A673 (cell line): ENCODE measurements at regions not wholly inside any gene's neighbourhood (a gene's known extent, or its start where the extent isn't known, plus 50 kb on each side); places are given as distances from the start of the nearest gene placed in this dataset.

ENCODE experiments used
- BruUV-seq: library from RNA; stranded (reverse); fragments of 400-500 nt; replicated peaks from 2 replicates; lab custom pipeline; 2021; lab: Mats Ljungman, UMichigan
- CTCF ChIA-PET: fragments of 300-600 bp; sonication (Branson Sonifier 250); formaldehyde crosslinking; loops from one replicate; lab custom pipeline; 2022; ENCODE audit warnings: antibody characterized with exemption; lab: Charles Lee
- POLR2A ChIA-PET: fragments of 300-600 bp; sonication (Branson Sonifier 250); formaldehyde crosslinking; loops from one replicate; lab custom pipeline; 2022; ENCODE audit warnings: antibody characterized with exemption; ENCODE audit not compliant: low non-redundant PET; lab: Charles Lee
- DNase-seq: peaks from one replicate; pipeline ENCODE4 v3.0.0-alpha.2; 2015; ENCODE audit warnings: low spot score
- H3K27ac ChIP-seq: fragments of 200-600 bp; sonication (generic); 2 replicates; pipeline ENCODE4 v1.5.1; 2016; ENCODE audit warnings: mixed run types, low read depth, mild to moderate bottlenecking, mixed read lengths, antibody characterized with exemption, low read length; ENCODE audit not compliant: poor library complexity, severe bottlenecking
- H3K27me3 ChIP-seq: fragments of 200-600 bp; sonication (generic); replicated peaks from 2 replicates; pipeline ENCODE4 v1.6.1; 2017; ENCODE audit warnings: mixed run types, low read depth, mild to moderate bottlenecking, mixed read lengths, antibody characterized with exemption, low read length; ENCODE audit not compliant: insufficient read depth, poor library complexity
- H3K36me3 ChIP-seq: fragments of 200-600 bp; sonication (generic); 2 replicates; pipeline ENCODE4 v1.6.1; 2016; ENCODE audit warnings: mixed run types, mild to moderate bottlenecking, mixed read lengths, antibody characterized with exemption, low read length; ENCODE audit not compliant: insufficient read depth, poor library complexity, severe bottlenecking
- H3K4me1 ChIP-seq: fragments of 200-600 bp; sonication (generic); 2 replicates; pipeline ENCODE4 v1.6.1; 2017; ENCODE audit warnings: mixed run types, mild to moderate bottlenecking, mixed read lengths, antibody characterized with exemption, low read length; ENCODE audit not compliant: insufficient read depth, poor library complexity, severe bottlenecking
- H3K4me3 ChIP-seq: fragments of 200-600 bp; sonication (generic); 2 replicates; pipeline ENCODE4 v1.5.1; 2016; ENCODE audit warnings: low read depth, mixed run types, mild to moderate bottlenecking, mixed read lengths, low read length; ENCODE audit not compliant: poor library complexity, severe bottlenecking
- H3K9me3 ChIP-seq: fragments of 200-600 bp; sonication (generic); 2 replicates; pipeline ENCODE4 v1.6.1; 2016; ENCODE audit warnings: mixed run types, low read depth, mild to moderate bottlenecking, mixed read lengths, antibody characterized with exemption, low read length; ENCODE audit not compliant: poor library complexity, severe bottlenecking
- EZH2 ChIP-seq: fragments of 200-600 bp; sonication (generic); IDR thresholded peaks from 2 replicates; pipeline ENCODE4 v1.6.1; 2017; ENCODE audit warnings: borderline replicate concordance, low read depth, mild to moderate bottlenecking, mixed read lengths, antibody characterized with exemption, low read length; ENCODE audit not compliant: poor library complexity, severe bottlenecking
- intact Hi-C: fragments of 100-400 bp; cut with micrococcal nuclease; formaldehyde crosslinking; loops from one replicate; pipeline ENCODE4 v1.10.0; 2022; ENCODE audit not compliant: unreplicated experiment
- TF ChIP-seq, protein P1 (sequence below): fragments of 300-800, 200-600 bp; sonication (generic); conservative IDR thresholded peaks from 2 replicates; pipeline ENCODE4 v1.5.1; 2017; ENCODE audit warnings: low read depth, mild to moderate bottlenecking, antibody characterized with exemption, low read length, moderate library complexity, mixed read lengths

DNA sequence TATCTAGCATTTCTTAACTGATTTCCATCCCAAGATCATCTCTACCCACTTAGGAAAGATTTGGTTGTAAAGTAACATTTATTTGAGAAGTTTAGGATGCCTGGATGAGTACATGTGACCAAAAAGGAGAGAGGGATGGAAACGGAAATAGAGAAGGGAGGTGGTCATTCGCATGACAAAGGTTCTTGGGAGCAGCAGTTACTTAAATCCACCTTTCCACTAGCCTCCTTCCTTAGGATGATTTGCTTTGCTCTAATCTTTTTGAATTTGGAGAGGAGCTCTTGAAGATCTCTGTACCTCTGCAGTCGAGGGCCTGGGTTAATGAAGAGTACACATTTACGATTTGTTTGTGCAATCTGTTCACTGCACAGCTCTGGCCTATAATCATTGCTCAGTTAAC, 623.5 kb downstream of the EPHA4 start:
- no peak overlapping the region for H3K27ac ChIP-seq
- ChIA-PET CTCF (no interaction called here), POLR2A (no interaction called here)
- TF ChIP-seq EZH2, result no peak
- TF ChIP-seq, protein P1, sequence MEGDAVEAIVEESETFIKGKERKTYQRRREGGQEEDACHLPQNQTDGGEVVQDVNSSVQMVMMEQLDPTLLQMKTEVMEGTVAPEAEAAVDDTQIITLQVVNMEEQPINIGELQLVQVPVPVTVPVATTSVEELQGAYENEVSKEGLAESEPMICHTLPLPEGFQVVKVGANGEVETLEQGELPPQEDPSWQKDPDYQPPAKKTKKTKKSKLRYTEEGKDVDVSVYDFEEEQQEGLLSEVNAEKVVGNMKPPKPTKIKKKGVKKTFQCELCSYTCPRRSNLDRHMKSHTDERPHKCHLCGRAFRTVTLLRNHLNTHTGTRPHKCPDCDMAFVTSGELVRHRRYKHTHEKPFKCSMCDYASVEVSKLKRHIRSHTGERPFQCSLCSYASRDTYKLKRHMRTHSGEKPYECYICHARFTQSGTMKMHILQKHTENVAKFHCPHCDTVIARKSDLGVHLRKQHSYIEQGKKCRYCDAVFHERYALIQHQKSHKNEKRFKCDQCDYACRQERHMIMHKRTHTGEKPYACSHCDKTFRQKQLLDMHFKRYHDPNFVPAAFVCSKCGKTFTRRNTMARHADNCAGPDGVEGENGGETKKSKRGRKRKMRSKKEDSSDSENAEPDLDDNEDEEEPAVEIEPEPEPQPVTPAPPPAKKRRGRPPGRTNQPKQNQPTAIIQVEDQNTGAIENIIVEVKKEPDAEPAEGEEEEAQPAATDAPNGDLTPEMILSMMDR, result no peak
- no peaks in the 10 kb centered on the region for H3K9me3 ChIP-seq
- no TSS peak for BruUV-seq
- intact Hi-C loops, result no loop called here
- DNase-seq, result no peak
- H3K4me1 ChIP-seq, result no peaks in the 10 kb centered on the region
- H3K4me3 ChIP-seq, result no peak overlapping the region
- H3K27me3 ChIP-seq, result no peaks in the 10 kb centered on the region
- no peaks in the 10 kb centered on the region for H3K36me3 ChIP-seq

- no peak overlapping the region for H3K27ac ChIP-seq
- H3K4me1 ChIP-seq, result no peaks in the 10 kb centered on the region
- H3K9me3 ChIP-seq, result no peaks in the 10 kb centered on the region
- CTCF ChIA-PET, result no interaction called here
- intact Hi-C loops, result no loop called here
- no TSS peak for BruUV-seq
- TF ChIP-seq, protein P1, result no peak
- TF ChIP-seq EZH2, result no peak
- H3K36me3 ChIP-seq, result no peaks in the 10 kb centered on the region
- no peaks in the 10 kb centered on the region for H3K27me3 ChIP-seq
- DNase-seq, result no peak
- POLR2A ChIA-PET, result no interaction called here
- no peak overlapping the region for H3K4me3 ChIP-seq
These were observed 622.6 kb downstream of the EPHA4 start for GRCh38 chr2:220949466-220949865.

- H3K27ac ChIP-seq, result no peak overlapping the region
- no peak for DNase-seq
- H3K4me3 ChIP-seq, result no peak overlapping the region
- no peaks in the 10 kb centered on the region for H3K4me1 ChIP-seq
- H3K27me3 ChIP-seq, result no peaks in the 10 kb centered on the region
- H3K9me3 ChIP-seq, result no peaks in the 10 kb centered on the region
- TF ChIP-seq, protein P1, result no peak
- no peak for TF ChIP-seq EZH2
- no TSS peak for BruUV-seq
- no peaks in the 10 kb centered on the region for H3K36me3 ChIP-seq
- intact Hi-C loops, result no loop called here
- POLR2A ChIA-PET, result no interaction called here
- CTCF ChIA-PET, result no interaction called here
These were observed 616.3 kb downstream of the EPHA4 start for GRCh38 chr2:220955776-220956175.
